Epidermal melanocyte (primary cell): ENCODE measurements at regions not wholly inside any gene's neighbourhood (a gene's known extent, or its start where the extent isn't known, plus 50 kb on each side); places are given as distances from the start of the nearest gene placed in this dataset.

Experiments used
- DNase-seq: peaks from one replicate; pipeline ENCODE4 v3.0.0; 2011; ENCODE audit warnings: low spot score; ENCODE audit not compliant: insufficient read length

- DNase-seq: no peak
Observed at GRCh38 chr16:86104537-86105048, 205.6 kb downstream of the IRF8 start.

GRCh38 chr16:86107215-86107825 is 208.4 kb downstream of the IRF8 start:
- no peak for DNase-seq

GRCh38 chr16:86108062-86108461 is 209.1 kb downstream of the IRF8 start:
- DNase-seq: no peak

- DNase-seq: no peak
Observed at GRCh38 chr16:86110134-86110533, 211.2 kb downstream of the IRF8 start.

- no peak for DNase-seq
Observed at GRCh38 chr16:86110726-86111125, 211.8 kb downstream of the IRF8 start.

- DNase-seq: no peak
Observed at GRCh38 chr16:86112178-86112577, 213.2 kb downstream of the IRF8 start.

- no peak for DNase-seq
Observed at GRCh38 chr16:86117235-86117634, 218.3 kb downstream of the IRF8 start.

GRCh38 chr16:86117756-86118155 is 218.8 kb downstream of the IRF8 start:
- no peak for DNase-seq

- DNase-seq: no peak
Observed at GRCh38 chr16:86118467-86119307, 219.7 kb downstream of the IRF8 start.

- DNase-seq: no peak
Observed at GRCh38 chr16:86120201-86121192, 221.5 kb downstream of the IRF8 start.

GRCh38 chr16:86121374-86122010 is 222.5 kb downstream of the IRF8 start:
- DNase-seq: no peak

GRCh38 chr16:86122681-86123342 is 223.8 kb downstream of the IRF8 start:
- DNase-seq: no peak

- no peak for DNase-seq
Observed at GRCh38 chr16:86124321-86124720, 225.4 kb downstream of the IRF8 start.

GRCh38 chr16:86126891-86127290 is 227.9 kb downstream of the IRF8 start:
- no peak for DNase-seq

GRCh38 chr16:86127366-86127765 is 228.4 kb downstream of the IRF8 start:
- no peak for DNase-seq

- DNase-seq: no peak
Observed at GRCh38 chr16:86128246-86128645, 229.3 kb downstream of the IRF8 start.

- no peak for DNase-seq
Observed at GRCh38 chr16:86129541-86129940, 230.6 kb downstream of the IRF8 start.

GRCh38 chr16:86133377-86133776 is 234.4 kb downstream of the IRF8 start:
- DNase-seq: no peak

GRCh38 chr16:86133847-86134375 is 234.9 kb downstream of the IRF8 start:
- no peak for DNase-seq

GRCh38 chr16:86134802-86135461 is 236.0 kb downstream of the IRF8 start:
- DNase-seq: no peak
